GM10847 (cell line): ENCODE measurements at regions not wholly inside any gene's neighbourhood (a gene's known extent, or its start where the extent isn't known, plus 50 kb on each side); places are given as distances from the start of the nearest gene placed in this dataset.

ENCODE experiments used
- POLR2A ChIP-seq: IDR thresholded peaks from 2 replicates; pipeline ENCODE4 v1.6.1; 2011; ENCODE audit not compliant: insufficient read length; ENCODE audit errors: extremely low read depth

- TF ChIP-seq POLR2A = no peak
Observed at GRCh38 chr7:25552998-25553397, 324.7 kb upstream of the NPVF start.

- TF ChIP-seq POLR2A = no peak
Observed at GRCh38 chr7:25553580-25554291, 325.4 kb upstream of the NPVF start.

- no peak for TF ChIP-seq POLR2A
Observed at GRCh38 chr7:25557379-25557917, 329.2 kb upstream of the NPVF start.

GRCh38 chr7:25557930-25558329 is 329.6 kb upstream of the NPVF start:
- TF ChIP-seq POLR2A = no peak

- no peak for TF ChIP-seq POLR2A
Observed at GRCh38 chr7:25558605-25559004, 330.3 kb upstream of the NPVF start.

GRCh38 chr7:25559581-25560367 is 331.5 kb upstream of the NPVF start:
- no peak for TF ChIP-seq POLR2A

GRCh38 chr7:25562673-25563182 is 334.4 kb upstream of the NPVF start:
- no peak for TF ChIP-seq POLR2A

- no peak for TF ChIP-seq POLR2A
Observed at GRCh38 chr7:25565002-25565401, 336.7 kb upstream of the NPVF start.

GRCh38 chr7:25565949-25566348 is 337.7 kb upstream of the NPVF start:
- TF ChIP-seq POLR2A = no peak

GRCh38 chr7:25567430-25567829 is 339.1 kb upstream of the NPVF start:
- no peak for TF ChIP-seq POLR2A

- no peak for TF ChIP-seq POLR2A
Observed at GRCh38 chr7:25569765-25570164, 341.5 kb upstream of the NPVF start.

GRCh38 chr7:25572423-25572822 is 344.1 kb upstream of the NPVF start:
- TF ChIP-seq POLR2A = no peak

- TF ChIP-seq POLR2A = no peak
Observed at GRCh38 chr7:25574828-25575227, 346.5 kb upstream of the NPVF start.

GRCh38 chr7:25575634-25576033 is 347.3 kb upstream of the NPVF start:
- no peak for TF ChIP-seq POLR2A

GRCh38 chr7:25578991-25579777 is 350.9 kb upstream of the NPVF start:
- no peak for TF ChIP-seq POLR2A
